ENCODE measurements at regions not wholly inside any gene's neighbourhood (a gene's known extent, or its start where the extent isn't known, plus 50 kb on each side); places are given as distances from the start of the nearest gene placed in this dataset.
"Not testable (repeated sequence)": the region's sequence is repeated elsewhere in the genome, so short reads cannot be mapped to it uniquely, and the experiment has no call there.

DNA sequence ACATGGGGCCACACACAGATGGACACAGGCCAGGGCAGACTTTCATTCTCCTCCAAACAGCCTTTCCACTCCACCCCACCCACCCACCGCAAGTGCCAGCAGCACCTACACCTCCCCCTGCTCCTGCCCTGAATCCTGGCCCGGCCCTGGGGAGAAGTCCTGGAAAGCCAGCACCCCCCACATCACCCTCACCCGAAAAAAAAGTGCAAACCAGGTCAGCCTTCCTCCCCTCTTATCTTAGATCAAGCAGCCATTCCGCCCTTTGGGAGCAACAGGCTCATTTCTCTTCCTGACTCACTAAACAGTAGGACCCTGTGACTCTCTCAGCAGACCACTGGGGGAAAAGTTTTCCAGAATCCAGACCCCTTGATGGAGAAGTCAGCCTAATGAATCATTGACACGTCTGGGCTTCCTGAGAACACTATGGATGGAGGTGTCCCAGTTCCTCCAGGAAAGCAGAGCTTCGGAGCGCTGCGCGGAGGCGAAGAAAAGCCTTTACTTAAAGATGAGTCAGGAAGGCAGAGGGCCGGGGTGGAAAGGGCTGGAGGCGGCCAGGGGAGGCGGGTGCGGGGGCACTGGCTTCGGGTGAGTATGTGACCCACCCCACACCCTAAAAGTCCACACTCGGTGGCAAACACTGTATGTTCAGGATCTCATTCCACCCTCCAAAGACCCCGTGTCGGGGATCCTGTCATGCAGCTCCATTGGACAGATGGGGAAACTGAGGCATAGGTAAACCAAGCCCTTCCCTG, 588.7 kb downstream of the MATN1 start:
- H3K27me3 Mint-ChIP-seq, result peaks cover 3% of the 10 kb centered on the region
- peaks cover 18% of the 10 kb centered on the region for H3K4me1 Mint-ChIP-seq (ENCODE audit: low read depth)
- H3K36me3 Mint-ChIP-seq (ENCODE audit: low read depth), result no peaks in the 10 kb centered on the region
- no peak overlapping the region for H3K27ac Mint-ChIP-seq
- no peak overlapping the region for H3K4me3 Mint-ChIP-seq
- intact Hi-C loops (cut with micrococcal nuclease), result no loop called here
- H3K9me3 Mint-ChIP-seq, result no peaks in the 10 kb centered on the region

DNA sequence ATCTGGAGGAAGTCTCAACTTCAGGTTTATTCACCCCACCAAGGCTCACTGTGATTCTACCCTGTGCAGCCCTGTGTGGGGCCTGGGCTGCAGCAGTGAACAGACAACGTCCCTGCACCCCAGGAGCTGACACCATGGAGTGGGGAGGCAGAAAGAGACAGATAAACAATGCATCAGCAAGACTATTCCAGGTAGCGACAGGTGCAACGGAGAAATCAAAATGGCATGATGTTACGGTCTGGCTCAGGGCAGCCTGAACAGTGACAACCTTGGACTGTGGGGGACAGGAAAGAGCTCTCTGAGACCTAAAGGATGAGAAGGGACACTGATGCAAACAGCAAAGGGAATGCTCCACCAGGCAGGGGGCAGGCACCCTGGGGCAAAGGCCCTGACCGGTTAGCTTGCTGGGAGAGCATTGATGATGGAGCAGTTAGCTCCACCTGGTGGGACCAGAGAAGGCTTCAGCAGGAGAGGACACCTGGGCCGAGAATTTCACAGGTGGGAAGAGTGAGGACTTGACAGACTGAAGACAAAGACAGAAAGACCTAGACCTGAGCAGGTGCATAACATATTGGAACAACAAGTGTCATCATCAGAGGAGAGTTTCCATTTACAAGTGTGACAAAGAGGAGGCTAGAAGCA, 589.9 kb downstream of the MATN1 start:
- Mint-ChIP-seq H3K27me3 (peaks cover 3% of the 10 kb centered on the region), H3K36me3 (ENCODE audit: low read depth) (no peaks in the 10 kb centered on the region), H3K9me3 (peaks cover 7% of the 10 kb centered on the region), H3K4me3 (no peak overlapping the region), H3K27ac (no peak overlapping the region), H3K4me1 (ENCODE audit: low read depth) (peaks cover 29% of the 10 kb centered on the region)
- intact Hi-C loops (cut with micrococcal nuclease), result no loop called here

DNA sequence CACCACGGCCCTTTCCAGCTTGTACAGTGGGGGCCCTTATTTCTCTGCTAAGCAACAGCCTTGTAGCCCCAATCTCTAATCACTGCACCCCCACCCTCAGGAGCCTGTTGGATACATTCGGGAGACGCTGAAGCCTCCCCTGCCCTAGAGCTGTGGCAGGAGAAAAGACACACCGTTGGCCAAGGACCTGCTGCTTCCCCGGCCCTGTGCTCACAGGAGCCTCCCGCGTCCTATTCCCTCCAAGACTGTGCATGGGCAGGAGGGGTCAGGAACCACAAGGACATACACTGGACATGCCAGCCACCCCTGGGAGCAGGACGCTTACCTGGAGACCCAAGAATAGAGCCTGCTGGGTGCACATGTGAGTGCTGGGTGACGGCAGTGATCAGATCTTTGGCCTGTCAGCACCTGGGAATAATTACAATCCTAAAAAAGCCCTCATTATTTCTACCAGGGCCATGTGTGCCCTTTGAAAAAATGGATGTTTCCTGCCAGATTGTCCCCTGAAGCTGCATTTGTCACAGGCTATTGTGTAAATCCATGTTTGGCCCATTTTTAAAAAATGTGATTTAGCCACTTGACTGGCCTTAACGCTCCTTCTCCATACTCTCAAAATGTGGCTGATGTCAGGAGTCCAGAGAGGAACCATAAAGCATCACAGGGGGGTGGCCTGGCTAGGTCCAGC, 590.6 kb downstream of the MATN1 start:
- H3K27ac Mint-ChIP-seq, result no peak overlapping the region
- H3K36me3 Mint-ChIP-seq (ENCODE audit: low read depth), result no peaks in the 10 kb centered on the region
- H3K4me1 Mint-ChIP-seq (ENCODE audit: low read depth), result peaks cover 29% of the 10 kb centered on the region
- intact Hi-C loops (cut with micrococcal nuclease), result no loop called here
- H3K27me3 Mint-ChIP-seq, result peaks cover 3% of the 10 kb centered on the region
- no peak overlapping the region for H3K4me3 Mint-ChIP-seq
- peaks cover 8% of the 10 kb centered on the region for H3K9me3 Mint-ChIP-seq

DNA sequence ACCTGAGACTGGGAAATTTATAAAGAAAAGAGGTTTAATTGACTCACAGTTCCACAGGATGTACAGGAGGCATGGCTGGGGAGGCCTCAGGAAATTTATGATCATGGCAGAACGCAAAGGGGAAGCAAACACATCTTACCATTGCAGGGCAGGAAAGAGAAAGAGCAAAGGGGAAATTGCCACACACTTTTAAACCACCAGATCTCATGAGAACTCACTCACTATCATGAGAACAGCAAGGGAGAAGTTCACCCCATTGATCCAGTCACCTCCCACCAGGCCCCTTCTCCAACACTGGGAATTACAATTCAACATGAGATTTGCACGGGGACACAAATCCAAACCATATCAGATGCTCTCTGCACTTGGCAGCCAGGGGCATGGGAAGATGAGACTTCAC, 592.8 kb downstream of the MATN1 start:
- H3K27ac Mint-ChIP-seq; H3K36me3 Mint-ChIP-seq (ENCODE audit: low read depth); H3K4me3 Mint-ChIP-seq; intact Hi-C loops (cut with micrococcal nuclease); H3K27me3 Mint-ChIP-seq; H3K9me3 Mint-ChIP-seq: not testable (repeated sequence)
- H3K4me1 Mint-ChIP-seq (ENCODE audit: low read depth), result peaks cover 29% of the 10 kb centered on the region

DNA sequence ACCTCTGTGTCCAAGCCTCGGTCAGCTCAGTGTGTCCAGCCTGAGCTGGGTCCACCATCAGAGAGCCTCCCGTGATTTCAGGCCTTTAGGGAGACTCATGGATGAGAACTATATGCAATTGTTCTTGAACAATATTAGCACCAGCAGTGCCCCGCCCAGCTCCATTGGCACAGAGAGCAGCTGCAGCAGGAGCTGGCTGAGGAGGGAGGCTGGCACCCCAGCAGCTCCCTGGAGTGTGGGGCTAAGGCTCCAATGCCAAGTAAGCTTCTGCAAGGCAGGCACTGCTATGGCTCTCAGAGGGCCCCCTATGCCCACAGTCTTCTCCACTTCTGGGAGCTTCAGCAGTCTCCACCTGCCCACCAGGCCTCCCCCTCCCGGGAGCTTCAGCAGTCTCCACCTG, 593.3 kb downstream of the MATN1 start:
- no peaks in the 10 kb centered on the region for H3K27me3 Mint-ChIP-seq
- intact Hi-C loops (cut with micrococcal nuclease), result no loop called here
- peaks cover 29% of the 10 kb centered on the region for H3K4me1 Mint-ChIP-seq (ENCODE audit: low read depth)

DNA sequence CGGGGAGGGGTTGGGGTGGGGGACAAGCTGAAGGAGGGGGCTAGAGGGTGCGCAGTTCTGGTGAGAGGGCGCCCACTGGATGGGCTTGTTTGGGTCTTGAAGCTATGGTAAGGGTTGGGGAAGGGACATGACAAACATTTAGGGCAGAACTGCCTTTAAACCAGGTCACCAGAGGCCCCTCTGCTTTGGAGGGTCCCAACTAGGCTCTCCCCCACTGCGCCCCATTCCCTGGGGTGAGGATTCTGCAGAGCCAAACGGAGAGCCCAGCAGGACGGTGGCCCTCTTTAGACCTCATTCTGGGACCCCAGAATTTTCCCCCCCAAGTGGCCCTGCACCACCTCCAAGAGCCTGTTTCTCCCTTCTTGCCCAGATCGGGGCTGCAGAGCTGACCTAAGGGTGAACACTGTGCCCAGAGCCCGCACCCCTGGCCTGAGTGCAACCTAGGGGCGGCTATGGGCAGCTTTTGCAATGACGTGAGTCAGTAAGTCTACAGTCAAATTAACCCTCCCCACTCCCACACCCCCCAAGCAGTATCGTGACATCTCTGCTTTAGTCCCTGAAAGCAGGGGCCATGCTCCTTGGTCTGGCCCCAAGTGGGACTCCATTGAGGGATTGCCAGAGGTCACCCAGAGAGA, 593.8 kb downstream of the MATN1 start:
- H3K27me3 Mint-ChIP-seq, result no peaks in the 10 kb centered on the region
- H3K36me3 Mint-ChIP-seq (ENCODE audit: low read depth), result no peaks in the 10 kb centered on the region
- H3K4me3 Mint-ChIP-seq, result no peak overlapping the region
- H3K9me3 Mint-ChIP-seq, result peaks cover 8% of the 10 kb centered on the region
- H3K27ac Mint-ChIP-seq, result no peak overlapping the region
- intact Hi-C loops (cut with micrococcal nuclease), result no loop called here
- peaks cover 33% of the 10 kb centered on the region for H3K4me1 Mint-ChIP-seq (ENCODE audit: low read depth)

More for the DNA sequence above, 593.3 kb downstream of the MATN1 start:
- Mint-ChIP-seq H3K9me3 (peaks cover 8% of the 10 kb centered on the region), H3K27ac (no peak overlapping the region), H3K36me3 (ENCODE audit: low read depth) (no peaks in the 10 kb centered on the region), H3K4me3 (no peak overlapping the region)

DNA sequence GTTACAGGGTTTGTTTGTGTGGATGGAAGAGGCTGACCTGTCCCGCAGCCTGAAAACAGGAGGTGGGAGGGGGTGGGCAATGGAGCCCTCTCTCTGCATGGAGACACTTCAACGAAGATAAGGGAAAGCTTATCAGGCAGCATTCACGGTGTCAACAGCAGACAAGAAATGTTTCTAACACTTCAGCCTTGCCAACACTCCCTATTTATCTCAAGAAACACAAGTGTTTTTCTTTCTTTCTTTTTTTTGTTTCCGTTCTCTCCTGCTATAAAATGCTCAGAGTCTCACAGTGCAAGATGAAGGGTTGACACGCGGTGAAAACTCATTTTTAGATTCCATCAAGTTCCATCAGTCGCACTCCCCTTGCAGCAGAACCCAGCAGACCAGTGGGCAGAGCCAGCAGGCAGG, 594.4 kb downstream of the MATN1 start:
- Mint-ChIP-seq H3K27ac (no peak overlapping the region), H3K9me3 (peaks cover 8% of the 10 kb centered on the region), H3K36me3 (ENCODE audit: low read depth) (no peaks in the 10 kb centered on the region), H3K27me3 (no peaks in the 10 kb centered on the region), H3K4me3 (no peak overlapping the region), H3K4me1 (ENCODE audit: low read depth) (peaks cover 39% of the 10 kb centered on the region)
- intact Hi-C loops (cut with micrococcal nuclease), result no loop called here

DNA sequence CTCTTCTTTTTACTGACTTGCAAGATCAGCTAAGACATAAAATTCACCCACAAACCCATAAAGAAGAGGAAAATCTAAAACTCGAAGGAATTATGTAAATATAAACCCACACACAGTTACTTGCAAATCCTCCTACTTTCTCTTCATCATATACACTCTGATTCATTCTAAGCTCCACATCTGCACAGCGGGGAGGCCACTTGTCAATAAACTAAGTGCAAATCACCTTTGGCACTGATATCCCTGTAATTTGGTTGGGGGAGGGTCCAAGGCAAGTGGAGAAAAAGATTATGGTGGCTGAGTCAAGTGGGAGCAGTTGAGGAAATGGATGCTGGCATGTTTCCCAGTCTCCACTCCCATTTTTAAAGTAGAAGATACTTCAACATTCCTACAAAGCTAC, 596.5 kb downstream of the MATN1 start:
- Mint-ChIP-seq H3K9me3 (peaks cover 8% of the 10 kb centered on the region), H3K27ac (no peak overlapping the region), H3K27me3 (no peaks in the 10 kb centered on the region), H3K4me3 (no peak overlapping the region), H3K4me1 (ENCODE audit: low read depth) (peaks cover 48% of the 10 kb centered on the region), H3K36me3 (ENCODE audit: low read depth) (no peaks in the 10 kb centered on the region)
- intact Hi-C loops (cut with micrococcal nuclease), result no loop called here

DNA sequence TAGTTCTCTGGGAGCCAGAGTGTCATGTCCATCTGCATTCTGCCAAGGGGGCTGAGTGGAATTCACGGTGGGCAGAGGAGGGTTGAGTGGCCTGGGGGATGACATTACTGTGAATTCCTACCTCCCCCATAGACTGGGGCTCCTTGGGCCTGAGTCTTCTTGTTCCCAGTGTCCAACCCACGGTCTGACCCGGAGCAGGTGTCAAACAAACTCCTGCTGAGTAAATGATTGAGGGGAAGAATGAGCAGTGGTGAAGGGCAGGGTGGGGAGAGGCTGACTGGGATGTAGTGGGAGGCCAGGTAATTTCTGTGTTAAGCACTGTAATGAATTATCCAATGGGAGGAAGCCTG, 597.6 kb downstream of the MATN1 start:
- H3K27me3 Mint-ChIP-seq, result no peaks in the 10 kb centered on the region
- H3K9me3 Mint-ChIP-seq, result peaks cover 8% of the 10 kb centered on the region
- H3K4me1 Mint-ChIP-seq (ENCODE audit: low read depth), result peaks cover 51% of the 10 kb centered on the region
- intact Hi-C loops (cut with micrococcal nuclease), result no loop called here
- H3K27ac Mint-ChIP-seq, result no peak overlapping the region
- no peak overlapping the region for H3K4me3 Mint-ChIP-seq
- H3K36me3 Mint-ChIP-seq (ENCODE audit: low read depth), result no peaks in the 10 kb centered on the region

DNA sequence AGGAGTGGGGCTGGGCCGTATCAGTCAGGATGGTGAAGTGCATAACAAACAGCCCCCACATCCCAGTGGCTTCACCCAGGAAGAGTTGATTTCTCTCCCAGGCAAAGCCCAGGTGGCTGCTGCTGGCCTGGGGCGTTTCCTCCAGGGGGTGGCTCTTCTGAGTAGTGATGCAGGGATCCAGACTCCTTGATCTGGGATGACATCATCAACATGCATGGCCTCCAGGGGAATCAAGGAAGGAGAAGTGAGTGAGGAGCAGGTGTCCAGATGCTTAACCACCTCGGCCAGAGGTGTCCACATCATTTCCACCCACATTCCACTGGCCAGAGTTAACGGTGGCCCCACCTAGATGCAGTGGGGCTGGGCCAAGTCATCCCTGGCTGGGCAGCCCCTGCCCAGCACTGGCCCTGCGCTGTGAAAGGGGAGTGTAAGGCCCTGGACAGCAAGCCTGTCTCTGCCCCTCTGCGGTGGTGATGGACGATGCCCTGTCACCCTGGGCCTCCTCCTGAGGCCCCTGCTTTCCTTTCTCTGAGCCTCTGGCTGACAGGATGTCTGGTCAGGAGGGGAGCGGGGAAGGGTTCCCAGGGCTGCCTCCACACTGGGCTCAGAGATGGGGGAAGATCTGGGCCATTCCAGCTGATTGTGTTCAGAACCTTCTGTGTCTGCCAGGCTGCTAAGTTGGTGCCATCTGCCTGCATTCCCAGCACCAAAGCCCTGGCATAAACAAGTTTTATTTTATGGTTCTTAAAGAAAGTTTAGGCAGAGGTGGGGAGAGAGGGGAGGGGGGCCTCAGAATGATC, 598.2 kb downstream of the MATN1 start:
- no peaks in the 10 kb centered on the region for H3K36me3 Mint-ChIP-seq (ENCODE audit: low read depth)

DNA sequence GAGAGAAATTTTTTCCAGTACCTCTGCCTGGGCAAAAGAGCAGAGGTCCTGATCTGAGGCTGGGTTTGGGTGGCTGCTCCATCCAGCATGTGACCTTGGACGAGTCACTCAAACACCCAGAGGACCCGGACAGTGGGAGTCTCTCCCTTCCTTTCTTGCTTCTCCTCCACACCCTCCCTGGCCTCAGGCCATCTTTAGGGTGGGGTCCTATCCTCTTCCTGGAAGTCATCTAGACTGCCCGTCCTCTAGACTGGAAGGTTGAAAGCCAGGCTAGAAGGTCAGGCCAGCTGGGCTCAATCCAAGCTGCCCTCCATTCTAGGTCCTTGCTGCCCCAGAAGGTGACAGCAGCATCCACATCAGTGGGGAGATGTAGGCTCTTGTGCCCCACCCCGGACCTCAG, 599.5 kb downstream of the MATN1 start:
- Mint-ChIP-seq H3K27me3 (no peaks in the 10 kb centered on the region), H3K4me3 (no peak overlapping the region), H3K27ac (no peak overlapping the region), H3K4me1 (ENCODE audit: low read depth) (peaks cover 33% of the 10 kb centered on the region), H3K9me3 (peaks cover 5% of the 10 kb centered on the region), H3K36me3 (ENCODE audit: low read depth) (no peaks in the 10 kb centered on the region)
- intact Hi-C loops (cut with micrococcal nuclease), result no loop called here

More for the DNA sequence above, 598.2 kb downstream of the MATN1 start:
- Mint-ChIP-seq H3K4me3 (no peak overlapping the region), H3K9me3 (peaks cover 8% of the 10 kb centered on the region), H3K27me3 (no peaks in the 10 kb centered on the region), H3K4me1 (ENCODE audit: low read depth) (peaks cover 45% of the 10 kb centered on the region), H3K27ac (no peak overlapping the region)
- intact Hi-C loops (cut with micrococcal nuclease), result no loop called here

DNA sequence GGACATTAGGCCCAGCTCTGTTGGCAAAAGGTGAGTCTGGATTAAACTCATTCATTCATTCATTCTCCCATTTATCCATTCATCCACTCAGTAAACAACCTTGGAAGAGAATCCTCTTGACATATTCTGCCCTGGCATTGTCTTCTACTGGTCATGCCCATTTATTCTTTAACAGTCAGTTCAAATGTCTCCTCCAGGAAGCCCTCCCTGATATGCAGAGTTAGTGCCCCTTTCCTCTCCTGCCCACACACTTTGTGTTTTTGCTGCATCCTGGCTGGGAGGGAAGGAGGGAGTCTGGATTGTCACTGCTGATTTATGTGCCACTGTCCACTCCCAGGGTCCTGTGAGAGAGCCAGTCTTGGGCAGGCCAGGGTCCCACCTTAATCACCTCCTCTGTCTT, 600.3 kb downstream of the MATN1 start:
- Mint-ChIP-seq H3K27me3 (no peaks in the 10 kb centered on the region), H3K4me1 (ENCODE audit: low read depth) (peaks cover 29% of the 10 kb centered on the region), H3K27ac (no peak overlapping the region)

DNA sequence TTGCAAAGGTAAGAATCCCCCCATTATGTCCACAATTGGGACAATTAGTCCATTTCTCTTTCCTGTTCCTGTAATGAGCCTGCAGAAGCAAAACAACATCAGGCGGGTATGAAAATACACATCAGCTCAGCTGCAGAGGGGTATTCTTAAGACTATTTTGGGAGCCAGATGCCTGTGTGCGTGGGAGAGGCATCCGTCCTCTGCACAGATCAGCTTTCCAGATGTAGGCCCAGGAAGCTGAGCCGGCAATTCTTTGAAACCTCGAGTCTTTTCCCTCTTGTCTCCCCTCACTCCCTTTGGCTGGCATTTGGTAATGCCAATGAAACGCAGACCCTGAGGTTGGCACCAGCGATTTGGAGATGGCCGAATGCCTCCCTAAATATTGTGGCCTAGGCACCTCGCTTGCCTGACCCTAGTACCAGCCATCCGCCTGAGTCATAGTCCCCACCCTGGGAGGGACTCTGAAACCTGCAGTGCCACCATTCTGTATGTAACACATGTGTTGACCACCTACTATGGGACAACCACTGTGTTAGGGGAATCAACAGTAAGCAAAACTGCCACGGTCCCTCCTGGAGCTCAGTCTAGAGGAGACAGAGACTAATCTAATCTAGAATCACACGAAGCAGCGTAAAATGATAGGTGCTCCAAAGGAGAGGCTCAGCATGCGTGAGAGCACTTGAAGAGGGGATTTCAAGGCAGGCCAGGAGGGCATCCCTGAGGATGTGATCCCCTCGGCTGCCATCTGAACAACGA, 603.0 kb downstream of the MATN1 start:
- Mint-ChIP-seq H3K27me3 (no peaks in the 10 kb centered on the region), H3K36me3 (ENCODE audit: low read depth) (no peaks in the 10 kb centered on the region), H3K4me1 (ENCODE audit: low read depth) (peaks cover 29% of the 10 kb centered on the region), H3K4me3 (no peak overlapping the region), H3K9me3 (no peaks in the 10 kb centered on the region), H3K27ac (no peak overlapping the region)
- intact Hi-C loops (cut with micrococcal nuclease), result no loop called here

More for the DNA sequence above, 600.3 kb downstream of the MATN1 start:
- intact Hi-C loops (cut with micrococcal nuclease), result no loop called here
- Mint-ChIP-seq H3K9me3 (no peaks in the 10 kb centered on the region), H3K4me3 (no peak overlapping the region), H3K36me3 (ENCODE audit: low read depth) (no peaks in the 10 kb centered on the region)

Measured in dendritic cell treated with granulocyte-macrophage colony-stimulating factor and Interleukin-4, amounts not matched to agents 40 ng/mL and 50 ng/mL, for 4 days (primary cell).